Choroid plexus epithelial cell (primary cell): ENCODE measurements at regions not wholly inside any gene's neighbourhood (a gene's known extent, or its start where the extent isn't known, plus 50 kb on each side); places are given as distances from the start of the nearest gene placed in this dataset.

Experiments
- DNase-seq: peaks from one replicate; pipeline ENCODE4 v3.0.0-alpha.2; 2010; ENCODE audit warnings: low read depth
- H3K4me3 ChIP-seq: 2 replicates; pipeline ENCODE4 v1.5.1; 2011; ENCODE audit warnings: low read depth, mild to moderate bottlenecking, control low read depth, low read length, moderate library complexity
- CTCF ChIP-seq: conservative IDR thresholded peaks from 2 replicates; pipeline ENCODE4 v1.5.1; 2011; ENCODE audit warnings: low read depth, mild to moderate bottlenecking, control low read depth, inconsistent platforms, low read length, moderate library complexity

GRCh38 chr16:85986931-85987749 lies 88.2 kb downstream of the IRF8 start:
- DNase-seq, result no peak
- TF ChIP-seq CTCF, result peak; percentile 47
- H3K4me3 ChIP-seq, result no peak overlapping the region

GRCh38 chr16:85987750-85988078 lies 88.8 kb downstream of the IRF8 start:
- no peak overlapping the region for H3K4me3 ChIP-seq
- TF ChIP-seq CTCF, result no peak
- DNase-seq, result no peak

GRCh38 chr16:85988306-85988705 lies 89.3 kb downstream of the IRF8 start:
- no peak for TF ChIP-seq CTCF
- no peak overlapping the region for H3K4me3 ChIP-seq
- no peak for DNase-seq

- no peak for TF ChIP-seq CTCF
- no peak overlapping the region for H3K4me3 ChIP-seq
- no peak for DNase-seq
Observed at GRCh38 chr16:85988723-85989313, 89.9 kb downstream of the IRF8 start.

DNA sequence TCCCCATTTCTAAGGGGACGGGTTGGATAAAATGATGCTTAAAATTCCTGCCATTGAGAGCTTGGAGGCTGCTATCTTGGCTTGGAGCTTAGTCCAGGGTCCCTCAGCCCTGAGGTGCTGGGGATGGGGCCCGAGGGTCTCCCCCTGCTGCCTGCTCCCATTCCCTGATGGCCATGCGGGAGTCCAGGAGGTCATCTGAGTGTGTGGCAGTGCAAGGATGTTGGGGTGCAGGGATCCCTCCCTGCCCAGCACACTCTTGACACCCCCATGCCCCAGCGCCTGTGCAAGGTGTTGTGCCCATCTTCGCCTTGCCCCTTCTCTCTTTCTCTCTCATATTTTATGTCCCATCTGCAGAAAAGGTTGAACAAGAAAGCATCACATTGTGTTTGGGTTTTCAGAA lies 90.4 kb downstream of the IRF8 start:
- no peak overlapping the region for H3K4me3 ChIP-seq
- DNase-seq, result no peak
- no peak for TF ChIP-seq CTCF

GRCh38 chr16:85989863-85990643 lies 91.1 kb downstream of the IRF8 start:
- DNase-seq, result peak; percentile 22
- TF ChIP-seq CTCF, result no peak
- no peak overlapping the region for H3K4me3 ChIP-seq
